ENCODE measurements at regions not wholly inside any gene's neighbourhood (a gene's known extent, or its start where the extent isn't known, plus 50 kb on each side); places are given as distances from the start of the nearest gene placed in this dataset.

GRCh38 chr14:25904446-25904845 lies 693.4 kb downstream of the NOVA1 start:
- TF ChIP-seq SMC3 (conservative IDR thresholded peaks at IDR 0.05; ENCODE audit: insufficient read depth, low read depth, low read length) (no peak), ESRRA (IDR thresholded peaks at IDR 0.05; ENCODE audit: borderline replicate concordance, low read depth) (no peak), TSC22D4 (tag; IDR thresholded peaks at IDR 0.05) (no peak), CTCF (IDR thresholded peaks at IDR 0.05 in 2 of 3, conservative IDR thresholded peaks at IDR 0.05 in 1 of 3; ENCODE audit: insufficient read depth in 2 of 3, low read depth in 1 of 3, low read length in 3 of 3) (no peak), JUNB (CRISPR knock-in tag; conservative IDR thresholded peaks at IDR 0.05) (no peak), MEF2A (IDR thresholded peaks at IDR 0.05; ENCODE audit: control insufficient read depth, low read depth, low read length) (no peak), GTF2F1 (IDR thresholded peaks at IDR 0.05; ENCODE audit: low read depth, low read length) (no peak), USF2 (CRISPR knock-in tag; IDR thresholded peaks at IDR 0.05) (no peak), ZBTB33 (CRISPR knock-in tag; IDR thresholded peaks at IDR 0.05) (no peak), ZNF589 (CRISPR knock-in tag; IDR thresholded peaks at IDR 0.05; ENCODE audit: low read depth) (no peak), FIP1L1 (IDR thresholded peaks at IDR 0.05; ENCODE audit: low read depth, low read length, poor library complexity, severe bottlenecking) (no peak), EP300 (IDR thresholded peaks at IDR 0.05; ENCODE audit: low read length) (no peak)

Data from K562 (cell line).